ENCODE measurements at regions not wholly inside any gene's neighbourhood (a gene's known extent, or its start where the extent isn't known, plus 50 kb on each side); places are given as distances from the start of the nearest gene placed in this dataset.

GRCh38 chr6:760982-761955 lies 68.3 kb upstream of the EXOC2 start:
- H3K27me3 ChIP-seq (replicated peaks; ENCODE audit: control insufficient read depth, insufficient read depth, low read length) = peaks cover 19% of the 10 kb centered on the region
- no peaks in the 10 kb centered on the region for H3K4me1 ChIP-seq (ENCODE audit: control insufficient read depth, insufficient read depth, low read length)
- peak overlapping the region; percentile 32 for H3K4me3 ChIP-seq (ENCODE audit: low read length)
- no peak overlapping the region for H3K9ac ChIP-seq (ENCODE audit: low read length)
- H3K36me3 ChIP-seq (ENCODE audit: control insufficient read depth, insufficient read depth, low read length, severe bottlenecking) = no peaks in the 10 kb centered on the region
- H3K9me3 ChIP-seq (ENCODE audit: control insufficient read depth, low read length) = peaks cover 4% of the 10 kb centered on the region
- DNase-seq (ENCODE audit: low read depth) = no peak

GRCh38 chr6:759729-760128 lies 66.8 kb upstream of the EXOC2 start:
- no peak for DNase-seq (ENCODE audit: low read depth)
- no peaks in the 10 kb centered on the region for H3K4me1 ChIP-seq (ENCODE audit: control insufficient read depth, insufficient read depth, low read length)
- H3K4me3 ChIP-seq (ENCODE audit: low read length) = no peak overlapping the region
- H3K9me3 ChIP-seq (ENCODE audit: control insufficient read depth, low read length) = peaks cover 4% of the 10 kb centered on the region
- peaks cover 12% of the 10 kb centered on the region for H3K27me3 ChIP-seq (replicated peaks; ENCODE audit: control insufficient read depth, insufficient read depth, low read length)
- H3K9ac ChIP-seq (ENCODE audit: low read length) = no peak overlapping the region
- H3K36me3 ChIP-seq (ENCODE audit: control insufficient read depth, insufficient read depth, low read length, severe bottlenecking) = no peaks in the 10 kb centered on the region

GRCh38 chr6:756224-756623 lies 63.3 kb upstream of the EXOC2 start:
- Histone ChIP-seq H3K9me3 (ENCODE audit: control insufficient read depth, low read length) (peaks cover 4% of the 10 kb centered on the region), H3K36me3 (ENCODE audit: control insufficient read depth, insufficient read depth, low read length, severe bottlenecking) (no peaks in the 10 kb centered on the region), H3K4me3 (ENCODE audit: low read length) (no peak overlapping the region), H3K9ac (ENCODE audit: low read length) (no peak overlapping the region), H3K4me1 (ENCODE audit: control insufficient read depth, insufficient read depth, low read length) (peaks cover 4% of the 10 kb centered on the region), H3K27me3 (replicated peaks; ENCODE audit: control insufficient read depth, insufficient read depth, low read length) (peaks cover 3% of the 10 kb centered on the region)
- DNase-seq (ENCODE audit: low read depth) = no peak

- Histone ChIP-seq H3K4me3 (ENCODE audit: low read length) (no peak overlapping the region), H3K27me3 (replicated peaks; ENCODE audit: control insufficient read depth, insufficient read depth, low read length) (peaks cover 7% of the 10 kb centered on the region), H3K4me1 (ENCODE audit: control insufficient read depth, insufficient read depth, low read length) (peaks cover 4% of the 10 kb centered on the region), H3K36me3 (ENCODE audit: control insufficient read depth, insufficient read depth, low read length, severe bottlenecking) (no peaks in the 10 kb centered on the region), H3K9me3 (ENCODE audit: control insufficient read depth, low read length) (peaks cover 9% of the 10 kb centered on the region), H3K9ac (ENCODE audit: low read length) (no peak overlapping the region)
- no peak for DNase-seq (ENCODE audit: low read depth)
Measured at GRCh38 chr6:754202-754601, 61.3 kb upstream of the EXOC2 start.

GRCh38 chr6:753486-753885 lies 60.5 kb upstream of the EXOC2 start:
- Histone ChIP-seq H3K36me3 (ENCODE audit: control insufficient read depth, insufficient read depth, low read length, severe bottlenecking) (no peaks in the 10 kb centered on the region), H3K4me3 (ENCODE audit: low read length) (no peak overlapping the region), H3K4me1 (ENCODE audit: control insufficient read depth, insufficient read depth, low read length) (peaks cover 4% of the 10 kb centered on the region), H3K27me3 (replicated peaks; ENCODE audit: control insufficient read depth, insufficient read depth, low read length) (peaks cover 7% of the 10 kb centered on the region), H3K9ac (ENCODE audit: low read length) (no peak overlapping the region), H3K9me3 (ENCODE audit: control insufficient read depth, low read length) (peaks cover 9% of the 10 kb centered on the region)
- peak; percentile 12 for DNase-seq (ENCODE audit: low read depth)

- no peaks in the 10 kb centered on the region for H3K36me3 ChIP-seq (ENCODE audit: control insufficient read depth, insufficient read depth, low read length, severe bottlenecking)
- H3K9me3 ChIP-seq (ENCODE audit: control insufficient read depth, low read length) = peaks cover 9% of the 10 kb centered on the region
- peak; percentile 15 for DNase-seq (ENCODE audit: low read depth)
- no peak overlapping the region for H3K4me3 ChIP-seq (ENCODE audit: low read length)
- peaks cover 7% of the 10 kb centered on the region for H3K27me3 ChIP-seq (replicated peaks; ENCODE audit: control insufficient read depth, insufficient read depth, low read length)
- no peak overlapping the region for H3K9ac ChIP-seq (ENCODE audit: low read length)
- peaks cover 4% of the 10 kb centered on the region for H3K4me1 ChIP-seq (ENCODE audit: control insufficient read depth, insufficient read depth, low read length)
Measured at GRCh38 chr6:752438-752837, 59.5 kb upstream of the EXOC2 start.

GRCh38 chr6:751765-752164 lies 58.8 kb upstream of the EXOC2 start:
- Histone ChIP-seq H3K36me3 (ENCODE audit: control insufficient read depth, insufficient read depth, low read length, severe bottlenecking) (no peaks in the 10 kb centered on the region), H3K4me1 (ENCODE audit: control insufficient read depth, insufficient read depth, low read length) (peaks cover 4% of the 10 kb centered on the region), H3K9ac (ENCODE audit: low read length) (no peak overlapping the region), H3K4me3 (ENCODE audit: low read length) (no peak overlapping the region), H3K27me3 (replicated peaks; ENCODE audit: control insufficient read depth, insufficient read depth, low read length) (peaks cover 3% of the 10 kb centered on the region), H3K9me3 (ENCODE audit: control insufficient read depth, low read length) (peaks cover 6% of the 10 kb centered on the region)
- no peak for DNase-seq (ENCODE audit: low read depth)

GRCh38 chr6:747921-748320 lies 55.0 kb upstream of the EXOC2 start:
- Histone ChIP-seq H3K27me3 (replicated peaks; ENCODE audit: control insufficient read depth, insufficient read depth, low read length) (peaks cover 3% of the 10 kb centered on the region), H3K9me3 (ENCODE audit: control insufficient read depth, low read length) (peaks cover 5% of the 10 kb centered on the region), H3K4me1 (ENCODE audit: control insufficient read depth, insufficient read depth, low read length) (peaks cover 4% of the 10 kb centered on the region), H3K9ac (ENCODE audit: low read length) (no peak overlapping the region), H3K4me3 (ENCODE audit: low read length) (no peak overlapping the region), H3K36me3 (ENCODE audit: control insufficient read depth, insufficient read depth, low read length, severe bottlenecking) (no peaks in the 10 kb centered on the region)
- DNase-seq (ENCODE audit: low read depth) = peak; percentile 29

- Histone ChIP-seq H3K9ac (ENCODE audit: low read length) (no peak overlapping the region), H3K27me3 (replicated peaks; ENCODE audit: control insufficient read depth, insufficient read depth, low read length) (peaks cover 3% of the 10 kb centered on the region), H3K4me3 (ENCODE audit: low read length) (no peak overlapping the region), H3K4me1 (ENCODE audit: control insufficient read depth, insufficient read depth, low read length) (peaks cover 2% of the 10 kb centered on the region), H3K9me3 (ENCODE audit: control insufficient read depth, low read length) (peaks cover 5% of the 10 kb centered on the region), H3K36me3 (ENCODE audit: control insufficient read depth, insufficient read depth, low read length, severe bottlenecking) (no peaks in the 10 kb centered on the region)
- DNase-seq (ENCODE audit: low read depth) = no peak
Measured at GRCh38 chr6:747028-747427, 54.1 kb upstream of the EXOC2 start.

- Histone ChIP-seq H3K9me3 (ENCODE audit: control insufficient read depth, low read length) (no peaks in the 10 kb centered on the region), H3K9ac (ENCODE audit: low read length) (no peak overlapping the region), H3K27me3 (replicated peaks; ENCODE audit: control insufficient read depth, insufficient read depth, low read length) (peaks cover 3% of the 10 kb centered on the region), H3K36me3 (ENCODE audit: control insufficient read depth, insufficient read depth, low read length, severe bottlenecking) (no peaks in the 10 kb centered on the region), H3K4me3 (ENCODE audit: low read length) (no peak overlapping the region), H3K4me1 (ENCODE audit: control insufficient read depth, insufficient read depth, low read length) (no peaks in the 10 kb centered on the region)
- DNase-seq (ENCODE audit: low read depth) = no peak
Measured at GRCh38 chr6:744666-745353, 51.9 kb upstream of the EXOC2 start.

GRCh38 chr6:743320-744096 lies 50.6 kb upstream of the EXOC2 start:
- no peaks in the 10 kb centered on the region for H3K27me3 ChIP-seq (replicated peaks; ENCODE audit: control insufficient read depth, insufficient read depth, low read length)
- H3K9ac ChIP-seq (ENCODE audit: low read length) = no peak overlapping the region
- H3K4me1 ChIP-seq (ENCODE audit: control insufficient read depth, insufficient read depth, low read length) = no peaks in the 10 kb centered on the region
- H3K9me3 ChIP-seq (ENCODE audit: control insufficient read depth, low read length) = no peaks in the 10 kb centered on the region
- H3K36me3 ChIP-seq (ENCODE audit: control insufficient read depth, insufficient read depth, low read length, severe bottlenecking) = no peaks in the 10 kb centered on the region
- DNase-seq (ENCODE audit: low read depth) = no peak
- H3K4me3 ChIP-seq (ENCODE audit: low read length) = no peak overlapping the region
